Stomach smooth muscle (tissue), 2 donors: ENCODE measurements at regions not wholly inside any gene's neighbourhood (a gene's known extent, or its start where the extent isn't known, plus 50 kb on each side); places are given as distances from the start of the nearest gene placed in this dataset.

Experiments used
- H3K27ac ChIP-seq: one replicate; pipeline ENCODE4 v1.7.0; 2013; ENCODE audit warnings: mild to moderate bottlenecking, low read length, inconsistent platforms
- H3K27me3 ChIP-seq, 2 donors: one replicate each; pipeline ENCODE4 v1.7.0; 2013; ENCODE audit warnings: low read length in 2 of 2; ENCODE audit not compliant: insufficient read depth in 2 of 2, control insufficient read depth in 1 of 2
- H3K36me3 ChIP-seq, 2 donors: one replicate each; pipeline ENCODE4 v1.7.0; 2013; ENCODE audit warnings: low read length in 2 of 2; ENCODE audit not compliant: control insufficient read depth in 2 of 2, insufficient read depth in 2 of 2
- H3K4me1 ChIP-seq: one replicate; pipeline ENCODE4 v1.7.0; 2013; ENCODE audit warnings: low read length; ENCODE audit not compliant: control insufficient read depth, insufficient read depth
- H3K4me3 ChIP-seq, 2 donors: one replicate each; pipeline ENCODE4 v1.7.0; 2013; ENCODE audit warnings: low read length in 2 of 2
- H3K9ac ChIP-seq, 2 donors: one replicate each; pipeline ENCODE4 v1.7.0; 2013; ENCODE audit warnings: low read length in 2 of 2, mild to moderate bottlenecking in 1 of 2
- H3K9me3 ChIP-seq, 2 donors: one replicate each; pipeline ENCODE4 v1.7.0; 2013; ENCODE audit warnings: low read length in 2 of 2; ENCODE audit not compliant: control insufficient read depth in 2 of 2
- donor health status: healthy.
- donor health status: Pancreatic carcinoma.

GRCh38 chr15:81498294-81498693, 124.3 kb upstream of the TMC3 start:
- Histone ChIP-seq H3K36me3 (no peaks in the 10 kb centered on the region), H3K4me3 (no peak overlapping the region), H3K9me3 (no peaks in the 10 kb centered on the region), H3K4me1 (no peaks in the 10 kb centered on the region), H3K27ac (no peak overlapping the region), H3K9ac (no peak overlapping the region), H3K27me3 (no peaks in the 10 kb centered on the region)

GRCh38 chr15:81497238-81497637, 123.2 kb upstream of the TMC3 start:
- Histone ChIP-seq H3K9me3 (no peaks in the 10 kb centered on the region), H3K27ac (no peak overlapping the region), H3K9ac (no peak overlapping the region), H3K27me3 (no peaks in the 10 kb centered on the region), H3K4me1 (no peaks in the 10 kb centered on the region), H3K4me3 (no peak overlapping the region), H3K36me3 (no peaks in the 10 kb centered on the region)

GRCh38 chr15:81495780-81496467, 121.9 kb upstream of the TMC3 start:
- Histone ChIP-seq H3K9me3 (no peaks in the 10 kb centered on the region), H3K36me3 (no peaks in the 10 kb centered on the region), H3K4me1 (no peaks in the 10 kb centered on the region), H3K4me3 (no peak overlapping the region), H3K27ac (no peak overlapping the region), H3K9ac (no peak overlapping the region), H3K27me3 (no peaks in the 10 kb centered on the region)

- Histone ChIP-seq H3K9me3 (no peaks in the 10 kb centered on the region), H3K36me3 (no peaks in the 10 kb centered on the region), H3K27ac (no peak overlapping the region), H3K4me3 (no peak overlapping the region), H3K9ac (no peak overlapping the region), H3K27me3 (no peaks in the 10 kb centered on the region), H3K4me1 (no peaks in the 10 kb centered on the region)
Observed at GRCh38 chr15:81492969-81493645, 119.1 kb upstream of the TMC3 start.

GRCh38 chr15:81492331-81492968, 118.4 kb upstream of the TMC3 start:
- Histone ChIP-seq H3K36me3 (no peaks in the 10 kb centered on the region), H3K27ac (no peak overlapping the region), H3K9me3 (no peaks in the 10 kb centered on the region), H3K4me3 (no peak overlapping the region), H3K9ac (no peak overlapping the region), H3K4me1 (no peaks in the 10 kb centered on the region), H3K27me3 (no peaks in the 10 kb centered on the region)

GRCh38 chr15:81491414-81492096, 117.5 kb upstream of the TMC3 start:
- Histone ChIP-seq H3K9ac (no peak overlapping the region), H3K4me3 (no peak overlapping the region), H3K4me1 (no peaks in the 10 kb centered on the region), H3K36me3 (no peaks in the 10 kb centered on the region), H3K27me3 (no peaks in the 10 kb centered on the region), H3K9me3 (no peaks in the 10 kb centered on the region), H3K27ac (no peak overlapping the region)

- H3K36me3 ChIP-seq = no peaks in the 10 kb centered on the region
- H3K4me3 ChIP-seq = no peak overlapping the region
- no peaks in the 10 kb centered on the region for H3K27me3 ChIP-seq
- H3K27ac ChIP-seq = no peak overlapping the region
- H3K9me3 ChIP-seq = no peaks in the 10 kb centered on the region
- no peak overlapping the region for H3K9ac ChIP-seq
- H3K4me1 ChIP-seq = no peaks in the 10 kb centered on the region
Observed at GRCh38 chr15:81485806-81486205, 111.8 kb upstream of the TMC3 start.

GRCh38 chr15:81484086-81484955, 110.3 kb upstream of the TMC3 start:
- no peak overlapping the region for H3K4me3 ChIP-seq
- H3K27me3 ChIP-seq = no peaks in the 10 kb centered on the region
- no peaks in the 10 kb centered on the region for H3K4me1 ChIP-seq
- no peaks in the 10 kb centered on the region for H3K36me3 ChIP-seq
- H3K27ac ChIP-seq = no peak overlapping the region
- no peak overlapping the region for H3K9ac ChIP-seq
- H3K9me3 ChIP-seq = no peaks in the 10 kb centered on the region

- Histone ChIP-seq H3K27ac (no peak overlapping the region), H3K36me3 (no peaks in the 10 kb centered on the region), H3K9ac (no peak overlapping the region), H3K4me3 (no peak overlapping the region), H3K4me1 (no peaks in the 10 kb centered on the region), H3K9me3 (no peaks in the 10 kb centered on the region), H3K27me3 (no peaks in the 10 kb centered on the region)
Observed at GRCh38 chr15:81483496-81483895, 109.5 kb upstream of the TMC3 start.

- Histone ChIP-seq H3K36me3 (no peaks in the 10 kb centered on the region), H3K9me3 (no peaks in the 10 kb centered on the region), H3K4me3 (no peak overlapping the region), H3K4me1 (no peaks in the 10 kb centered on the region), H3K27me3 (no peaks in the 10 kb centered on the region), H3K9ac (no peak overlapping the region), H3K27ac (no peak overlapping the region)
Observed at GRCh38 chr15:81481346-81481745, 107.3 kb upstream of the TMC3 start.
